ENCODE measurements at regions not wholly inside any gene's neighbourhood (a gene's known extent, or its start where the extent isn't known, plus 50 kb on each side); places are given as distances from the start of the nearest gene placed in this dataset.

DNA sequence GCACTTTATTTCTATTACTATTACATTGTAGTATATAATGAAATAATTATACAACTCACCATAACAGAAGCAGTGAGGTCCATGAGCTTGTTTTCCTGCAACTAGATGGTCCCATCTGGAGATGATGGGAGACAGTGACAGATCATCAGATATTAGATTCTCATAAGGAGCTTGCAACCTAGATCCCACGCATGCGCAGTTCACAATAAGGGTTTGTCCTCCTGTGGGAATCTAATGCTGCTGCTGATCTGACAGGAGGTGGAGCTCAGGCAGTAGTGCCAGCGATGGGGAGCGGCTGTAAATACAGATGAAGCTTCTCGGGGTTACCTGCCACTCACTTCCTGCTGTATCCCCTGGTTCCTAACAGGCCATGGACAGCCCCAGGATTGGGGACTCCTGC, 139.5 kb upstream of the TCF21 start:
- Mint-ChIP-seq H3K4me1 (ENCODE audit: low read depth) (no peaks in the 10 kb centered on the region), H3K9me3 (no peaks in the 10 kb centered on the region), H3K27ac (no peak overlapping the region), H3K4me3 (no peak overlapping the region), H3K36me3 (ENCODE audit: low read depth) (no peaks in the 10 kb centered on the region), H3K27me3 (peaks cover 4% of the 10 kb centered on the region)
- DNase-seq (no peak), ATAC-seq (no peak)
- ChIA-PET POLR2A (no interaction called here), CTCF (no interaction called here)
- TF ChIP-seq, protein P1, sequence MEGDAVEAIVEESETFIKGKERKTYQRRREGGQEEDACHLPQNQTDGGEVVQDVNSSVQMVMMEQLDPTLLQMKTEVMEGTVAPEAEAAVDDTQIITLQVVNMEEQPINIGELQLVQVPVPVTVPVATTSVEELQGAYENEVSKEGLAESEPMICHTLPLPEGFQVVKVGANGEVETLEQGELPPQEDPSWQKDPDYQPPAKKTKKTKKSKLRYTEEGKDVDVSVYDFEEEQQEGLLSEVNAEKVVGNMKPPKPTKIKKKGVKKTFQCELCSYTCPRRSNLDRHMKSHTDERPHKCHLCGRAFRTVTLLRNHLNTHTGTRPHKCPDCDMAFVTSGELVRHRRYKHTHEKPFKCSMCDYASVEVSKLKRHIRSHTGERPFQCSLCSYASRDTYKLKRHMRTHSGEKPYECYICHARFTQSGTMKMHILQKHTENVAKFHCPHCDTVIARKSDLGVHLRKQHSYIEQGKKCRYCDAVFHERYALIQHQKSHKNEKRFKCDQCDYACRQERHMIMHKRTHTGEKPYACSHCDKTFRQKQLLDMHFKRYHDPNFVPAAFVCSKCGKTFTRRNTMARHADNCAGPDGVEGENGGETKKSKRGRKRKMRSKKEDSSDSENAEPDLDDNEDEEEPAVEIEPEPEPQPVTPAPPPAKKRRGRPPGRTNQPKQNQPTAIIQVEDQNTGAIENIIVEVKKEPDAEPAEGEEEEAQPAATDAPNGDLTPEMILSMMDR (IDR thresholded peaks at IDR 0.05) = no peak
- intact Hi-C loops (cut with micrococcal nuclease) = no loop called here

DNA sequence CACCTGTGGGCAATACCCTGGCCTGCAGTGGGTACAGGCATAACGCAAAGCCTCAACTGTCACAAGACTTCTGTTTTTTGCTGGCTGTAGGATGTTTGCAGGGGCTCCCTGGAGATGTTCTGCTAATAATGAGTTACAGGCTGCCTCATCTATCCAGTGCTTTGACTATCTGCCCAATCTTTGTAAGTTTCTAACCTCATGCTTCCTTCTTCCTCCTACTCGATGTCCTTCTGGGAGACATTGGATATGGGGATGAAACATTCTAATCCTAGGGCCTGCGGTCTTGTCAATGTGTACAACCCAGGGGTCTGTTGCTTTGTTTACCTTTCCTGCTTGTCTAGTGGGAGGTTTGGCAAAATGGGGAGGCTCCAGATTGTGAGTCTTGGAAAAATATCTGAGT, 136.8 kb upstream of the TCF21 start:
- ATAC-seq (no peak), DNase-seq (no peak)
- H3K36me3 Mint-ChIP-seq (ENCODE audit: low read depth) = no peaks in the 10 kb centered on the region
- H3K4me3 Mint-ChIP-seq = no peak overlapping the region
- no peaks in the 10 kb centered on the region for H3K9me3 Mint-ChIP-seq
- TF ChIP-seq, protein P1 (IDR thresholded peaks at IDR 0.05) = no peak
- POLR2A ChIA-PET = no interaction called here
- H3K27me3 Mint-ChIP-seq = peaks cover 6% of the 10 kb centered on the region
- H3K27ac Mint-ChIP-seq = no peak overlapping the region
- CTCF ChIA-PET = no interaction called here
- intact Hi-C loops (cut with micrococcal nuclease) = no loop called here
- H3K4me1 Mint-ChIP-seq (ENCODE audit: low read depth) = no peaks in the 10 kb centered on the region

DNA sequence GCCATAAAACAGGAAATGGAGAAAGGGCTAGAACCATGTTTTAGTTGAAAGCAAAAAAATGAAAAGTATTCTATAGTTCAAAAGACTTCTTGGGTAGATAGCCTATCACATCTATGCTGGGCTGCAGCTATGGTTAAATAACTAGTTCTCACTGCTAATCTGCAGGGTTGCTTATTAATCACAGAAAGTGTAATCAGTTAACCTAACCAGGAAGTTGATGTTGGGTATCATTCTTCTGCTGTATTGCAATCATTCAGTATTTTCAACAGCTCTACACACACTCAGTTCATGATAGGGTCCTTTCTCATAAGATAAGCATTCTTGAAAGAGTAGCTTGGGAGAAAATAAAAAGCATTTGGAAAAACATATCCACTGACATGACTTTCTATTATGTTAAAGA, 135.2 kb upstream of the TCF21 start:
- Mint-ChIP-seq H3K36me3 (ENCODE audit: low read depth) (no peaks in the 10 kb centered on the region), H3K27ac (no peak overlapping the region), H3K4me3 (no peak overlapping the region), H3K27me3 (peaks cover 3% of the 10 kb centered on the region), H3K9me3 (no peaks in the 10 kb centered on the region), H3K4me1 (ENCODE audit: low read depth) (no peaks in the 10 kb centered on the region)
- ATAC-seq = no peak
- DNase-seq = no peak
- ChIA-PET CTCF (no interaction called here), POLR2A (no interaction called here)
- TF ChIP-seq, protein P1 (IDR thresholded peaks at IDR 0.05) = no peak
- intact Hi-C loops (cut with micrococcal nuclease) = no loop called here

DNA sequence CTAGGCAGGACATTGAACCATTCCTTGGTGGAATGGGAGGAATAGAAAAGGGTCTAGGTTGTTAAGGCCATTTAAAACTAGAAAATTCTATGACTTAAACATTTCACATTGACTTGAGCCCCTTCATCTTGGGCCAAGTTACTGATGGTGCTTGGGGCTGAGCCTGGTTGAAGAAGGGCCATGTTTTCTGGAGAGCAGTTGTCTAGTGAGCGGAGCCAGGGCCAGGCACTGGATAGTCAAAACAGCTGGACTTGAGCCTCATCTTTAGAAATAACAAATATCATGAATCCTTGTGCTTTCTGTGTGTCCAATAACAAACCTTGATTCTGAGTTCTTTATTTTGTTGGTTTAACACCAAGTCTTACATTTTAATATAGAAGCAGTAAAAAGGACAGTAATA, 134.6 kb upstream of the TCF21 start:
- no peak overlapping the region for H3K4me3 Mint-ChIP-seq
- H3K27me3 Mint-ChIP-seq = peaks cover 5% of the 10 kb centered on the region
- no peak overlapping the region for H3K27ac Mint-ChIP-seq
- ChIA-PET CTCF (no interaction called here), POLR2A (no interaction called here)
- intact Hi-C loops (cut with micrococcal nuclease) = no loop called here
- no peaks in the 10 kb centered on the region for H3K4me1 Mint-ChIP-seq (ENCODE audit: low read depth)
- H3K36me3 Mint-ChIP-seq (ENCODE audit: low read depth) = no peaks in the 10 kb centered on the region
- no peaks in the 10 kb centered on the region for H3K9me3 Mint-ChIP-seq
- TF ChIP-seq, protein P1 (IDR thresholded peaks at IDR 0.05) = no peak
- ATAC-seq (no peak), DNase-seq (no peak)

DNA sequence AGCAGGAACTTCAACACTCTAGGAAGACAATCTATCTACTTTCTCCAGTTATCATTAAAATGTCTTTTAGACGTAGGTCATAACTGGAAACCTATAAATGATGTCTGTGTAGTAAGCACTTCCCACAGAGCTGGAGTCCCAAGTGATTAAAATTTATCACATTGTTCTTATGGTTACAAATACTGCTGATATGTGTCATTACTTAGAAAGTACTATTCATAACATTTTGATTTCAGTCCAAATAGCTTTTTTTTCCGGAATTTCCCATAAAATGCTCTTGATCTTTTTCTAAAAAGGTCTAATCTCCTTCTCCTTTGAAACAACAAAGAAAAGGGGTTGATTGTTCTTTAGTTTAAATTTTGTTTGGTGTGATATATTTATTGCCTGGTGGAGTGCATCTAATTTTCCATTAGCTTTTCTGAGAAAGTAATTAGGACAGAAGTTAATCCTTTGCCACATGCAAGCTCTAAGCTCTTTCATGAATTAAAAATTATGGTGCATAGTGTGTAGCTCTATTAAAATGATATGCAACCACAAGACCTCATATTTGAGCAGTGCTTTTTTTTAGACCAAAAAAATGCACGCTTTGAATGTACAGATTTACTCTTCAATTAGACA, 132.7 kb upstream of the TCF21 start:
- Mint-ChIP-seq H3K4me1 (ENCODE audit: low read depth) (no peaks in the 10 kb centered on the region), H3K27me3 (peaks cover 8% of the 10 kb centered on the region), H3K4me3 (no peak overlapping the region), H3K9me3 (no peaks in the 10 kb centered on the region), H3K36me3 (ENCODE audit: low read depth) (no peaks in the 10 kb centered on the region), H3K27ac (no peak overlapping the region)
- ChIA-PET POLR2A (interaction anchor here (0.6 kb wide), 1 partner anchor 53 kb away, joined by 3 read pairs; no protein-coding TSS in a partner anchor), CTCF (no interaction called here)
- ATAC-seq = no peak
- DNase-seq = no peak
- intact Hi-C loops (cut with micrococcal nuclease) = no loop called here
- TF ChIP-seq, protein P1 (IDR thresholded peaks at IDR 0.05) = no peak

All from activated CD8-positive, alpha-beta T cell treated with anti-CD3 and anti-CD28 coated beads for 36 hours (primary cell).